Tibial nerve (tissue), 4 donors: ENCODE measurements at regions not wholly inside any gene's neighbourhood (a gene's known extent, or its start where the extent isn't known, plus 50 kb on each side); places are given as distances from the start of the nearest gene placed in this dataset.

Experiments
- DNase-seq, 2 donors: peaks; one replicate each; pipeline ENCODE4 v3.0.0-alpha.2; 2019; ENCODE audit warnings: low spot score in 2 of 2
- H3K27ac ChIP-seq, 4 donors: fragments of 200-600 bp; sonication (generic) in 3 of 4; one replicate each; pipeline ENCODE4 v1.5.1; 2017 to 2019; ENCODE audit warnings: mild to moderate bottlenecking in 1 of 4
- H3K27me3 ChIP-seq, 2 donors: fragments of 200-600 bp; sonication (generic) in 1 of 2; one replicate each; pipeline versions ENCODE4 v1.5.1 to v1.6.0; 2017 to 2019
- H3K36me3 ChIP-seq, 3 donors: fragments of 200-600 bp; sonication (generic); one replicate each; pipeline ENCODE4 v1.5.1; 2018 to 2019
- H3K4me1 ChIP-seq, 4 donors: fragments of 200-600 bp; sonication (generic) in 3 of 4; one replicate each; pipeline ENCODE4 v1.5.1; 2017 to 2019
- H3K4me3 ChIP-seq, 4 donors: fragments of 200-600 bp; sonication (generic) in 3 of 4; one replicate each; pipeline ENCODE4 v1.5.1; 2017 to 2019; ENCODE audit warnings: mild to moderate bottlenecking in 1 of 4, moderate library complexity in 1 of 4
- H3K9me3 ChIP-seq, 4 donors: fragments of 200-600 bp; sonication (generic) in 3 of 4; one replicate each; pipeline ENCODE4 v1.5.1; 2017 to 2019
- EP300 ChIP-seq, 2 donors: sonication (generic); formaldehyde crosslinking; IDR thresholded peaks; one replicate each; pipeline ENCODE4 v1.6.1; 2017; ENCODE audit warnings: antibody characterized with exemption in 2 of 2, mild to moderate bottlenecking in 1 of 2
- POLR2A ChIP-seq, 2 donors: fragments of 450-650 bp; IDR thresholded peaks; one replicate each; pipeline ENCODE4 v1.6.1; 2017; ENCODE audit warnings: antibody characterized with exemption in 2 of 2, mild to moderate bottlenecking in 2 of 2, moderate library complexity in 2 of 2
- WGBS, 2 donors: methylation state at CpG; one replicate each; pipeline ENCODE4 v1.1.5; 2018; 5-methylcytosine and 5-hydroxymethylcytosine counted together
- TF ChIP-seq, protein P1 (sequence below), 5 experiments: fragments of 200-600 bp in 3 of 5; fragments of 450-650 bp in 2 of 5; sonication (generic) in 3 of 5; IDR thresholded peaks; one replicate each; pipeline ENCODE4 v1.5.1; 2016 to 2019; ENCODE audit warnings: antibody characterized with exemption in 5 of 5, mild to moderate bottlenecking in 3 of 5, moderate library complexity in 2 of 5

DNA sequence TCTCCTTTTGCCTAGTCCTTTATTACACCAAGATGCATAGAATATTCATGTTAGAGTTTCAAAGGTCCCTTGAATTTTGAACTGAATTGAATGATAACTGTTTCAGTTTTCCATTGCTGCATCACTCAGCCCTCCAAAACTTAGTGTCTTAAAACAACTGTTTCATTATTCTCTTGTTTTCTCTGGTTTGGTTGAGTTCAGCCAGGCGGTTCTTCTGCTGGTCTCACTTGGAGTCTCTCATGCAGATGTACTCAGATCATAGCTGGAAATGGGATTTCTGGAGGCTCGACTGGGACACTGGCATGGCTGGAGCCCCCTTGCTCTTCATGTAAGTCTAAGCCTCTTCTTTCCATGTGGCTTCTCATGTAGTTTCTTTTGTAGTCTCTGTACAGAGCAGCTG, 107.2 kb upstream of the MKI67 start:
- H3K4me3 ChIP-seq: no peak overlapping the region
- no peaks in the 10 kb centered on the region for H3K27me3 ChIP-seq
- DNase-seq: no peak
- TF ChIP-seq EP300 (IDR thresholded peaks at IDR 0.05) (no peak), POLR2A (IDR thresholded peaks at IDR 0.05) (no peak)
- TF ChIP-seq, protein P1, sequence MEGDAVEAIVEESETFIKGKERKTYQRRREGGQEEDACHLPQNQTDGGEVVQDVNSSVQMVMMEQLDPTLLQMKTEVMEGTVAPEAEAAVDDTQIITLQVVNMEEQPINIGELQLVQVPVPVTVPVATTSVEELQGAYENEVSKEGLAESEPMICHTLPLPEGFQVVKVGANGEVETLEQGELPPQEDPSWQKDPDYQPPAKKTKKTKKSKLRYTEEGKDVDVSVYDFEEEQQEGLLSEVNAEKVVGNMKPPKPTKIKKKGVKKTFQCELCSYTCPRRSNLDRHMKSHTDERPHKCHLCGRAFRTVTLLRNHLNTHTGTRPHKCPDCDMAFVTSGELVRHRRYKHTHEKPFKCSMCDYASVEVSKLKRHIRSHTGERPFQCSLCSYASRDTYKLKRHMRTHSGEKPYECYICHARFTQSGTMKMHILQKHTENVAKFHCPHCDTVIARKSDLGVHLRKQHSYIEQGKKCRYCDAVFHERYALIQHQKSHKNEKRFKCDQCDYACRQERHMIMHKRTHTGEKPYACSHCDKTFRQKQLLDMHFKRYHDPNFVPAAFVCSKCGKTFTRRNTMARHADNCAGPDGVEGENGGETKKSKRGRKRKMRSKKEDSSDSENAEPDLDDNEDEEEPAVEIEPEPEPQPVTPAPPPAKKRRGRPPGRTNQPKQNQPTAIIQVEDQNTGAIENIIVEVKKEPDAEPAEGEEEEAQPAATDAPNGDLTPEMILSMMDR (IDR thresholded peaks at IDR 0.05): no peak
- no peak overlapping the region for H3K27ac ChIP-seq
- no peaks in the 10 kb centered on the region for H3K4me1 ChIP-seq
- H3K9me3 ChIP-seq: peaks cover 0 to 13% (median 0%) of the 10 kb centered on the region in 4 donors
- 79 to 93% methylated on average over 2 of the region's 2 CpGs for WGBS, 2 donors
- no peaks in the 10 kb centered on the region for H3K36me3 ChIP-seq

DNA sequence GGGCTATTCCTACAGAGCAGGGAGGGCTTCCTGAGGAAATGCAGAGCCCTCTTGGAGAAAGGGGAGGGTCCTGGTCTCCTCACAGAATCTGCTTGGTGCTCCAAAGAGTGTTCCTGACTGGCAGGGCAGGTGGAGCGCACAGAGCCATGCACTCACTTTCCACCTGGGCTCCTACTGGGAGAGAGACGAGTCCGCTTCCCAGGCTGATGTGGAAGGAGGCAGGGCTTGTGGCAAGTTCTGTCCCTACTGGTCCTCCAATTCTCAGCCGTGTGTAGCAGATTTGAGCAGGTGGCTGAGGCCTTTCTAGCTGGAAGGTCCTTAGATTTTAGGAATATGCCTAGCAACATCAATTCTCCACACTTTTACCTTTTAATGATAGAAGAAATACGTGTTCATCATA, 111.5 kb upstream of the MKI67 start:
- WGBS, 2 donors: 84% methylated on average over 4 to 5 of the region's 5 CpGs
- TF ChIP-seq, protein P1 (IDR thresholded peaks at IDR 0.05): no peak
- no peak for TF ChIP-seq EP300 (IDR thresholded peaks at IDR 0.05)
- no peak for TF ChIP-seq POLR2A (IDR thresholded peaks at IDR 0.05)

DNA sequence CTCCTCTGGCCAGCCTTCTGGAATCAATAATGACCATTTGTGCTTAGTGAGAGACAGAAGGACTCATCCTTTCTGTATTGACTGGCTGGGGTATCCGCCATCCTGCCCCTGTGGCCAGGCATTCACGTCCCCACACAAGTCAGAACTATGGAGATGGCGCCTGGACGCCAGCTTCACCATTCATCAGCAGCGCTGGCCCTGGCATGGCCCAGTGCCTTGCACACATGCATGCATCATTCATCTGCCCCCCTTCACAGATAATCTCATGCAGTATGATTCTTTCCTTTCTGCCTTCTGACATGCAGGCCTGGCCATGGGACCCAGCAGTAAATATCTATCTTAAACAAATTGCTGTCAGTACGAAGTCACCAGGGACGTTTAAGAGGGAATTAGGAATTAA, 114.8 kb upstream of the MKI67 start:
- H3K27me3 ChIP-seq: no peaks in the 10 kb centered on the region
- H3K36me3 ChIP-seq: no peaks in the 10 kb centered on the region
- no peak overlapping the region for H3K4me3 ChIP-seq
- peaks cover 0 to 3% (median 0%) of the 10 kb centered on the region in 4 donors for H3K9me3 ChIP-seq
- no peak for DNase-seq
- H3K27ac ChIP-seq: no peak overlapping the region
- WGBS, 2 donors: 84 to 90% methylated on average over 7 of the region's 7 CpGs
- TF ChIP-seq POLR2A (IDR thresholded peaks at IDR 0.05) (no peak), EP300 (IDR thresholded peaks at IDR 0.05) (no peak)
- TF ChIP-seq, protein P1 (IDR thresholded peaks at IDR 0.05): no peak
- no peaks in the 10 kb centered on the region for H3K4me1 ChIP-seq

More for the DNA sequence above, 111.5 kb upstream of the MKI67 start:
- Histone ChIP-seq H3K9me3 (peaks cover 0 to 13% (median 0%) of the 10 kb centered on the region in 4 donors), H3K4me3 (no peak overlapping the region), H3K27me3 (no peaks in the 10 kb centered on the region), H3K4me1 (no peaks in the 10 kb centered on the region), H3K36me3 (no peaks in the 10 kb centered on the region), H3K27ac (no peak overlapping the region)
- no peak for DNase-seq

DNA sequence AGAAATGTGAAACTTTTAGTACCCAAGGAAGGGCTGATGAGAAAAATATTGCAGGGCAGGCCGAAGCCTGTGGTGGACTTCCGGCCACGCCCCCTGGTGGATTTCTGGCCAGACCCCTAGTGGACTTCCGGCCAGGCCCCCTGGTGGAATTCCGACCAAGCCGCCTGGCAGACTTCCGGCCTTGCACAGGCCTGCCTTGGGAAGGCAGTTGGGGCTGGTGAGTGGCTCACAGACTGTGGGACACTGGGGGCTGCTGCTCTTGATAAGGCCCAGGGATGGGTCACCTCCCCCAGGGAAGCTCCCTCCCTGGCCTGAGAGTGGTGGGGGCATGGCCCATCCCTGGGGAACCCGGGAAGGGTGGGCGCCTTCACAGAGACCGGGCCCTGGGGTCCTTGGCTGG, 116.4 kb upstream of the MKI67 start:
- WGBS, 2 donors: 57 to 61% methylated on average over 7 to 10 of the region's 10 CpGs
- H3K27me3 ChIP-seq: no peaks in the 10 kb centered on the region
- TF ChIP-seq POLR2A (IDR thresholded peaks at IDR 0.05) (no peak), EP300 (IDR thresholded peaks at IDR 0.05) (no peak)
- TF ChIP-seq, protein P1 (IDR thresholded peaks at IDR 0.05): no peak

DNA sequence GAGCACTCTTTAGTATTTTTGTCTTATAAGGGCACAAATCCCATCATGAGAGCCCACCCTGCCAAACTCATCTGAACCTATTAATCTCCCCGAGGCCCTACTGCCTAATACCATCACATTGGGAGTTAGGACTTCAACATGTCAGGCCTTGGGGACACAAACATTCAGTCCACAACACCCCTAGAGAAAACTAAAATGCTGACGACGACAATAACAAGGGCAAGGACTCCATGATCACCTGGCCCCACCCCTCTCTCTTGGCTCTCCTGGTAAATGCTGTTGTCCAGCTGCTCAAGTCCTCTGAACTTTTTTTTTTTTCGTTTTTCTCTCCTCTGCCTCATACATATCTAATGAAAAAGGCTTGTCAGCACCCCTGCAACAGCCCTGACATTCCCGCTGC, 118.8 kb upstream of the MKI67 start:
- DNase-seq: no peak
- no peaks in the 10 kb centered on the region for H3K36me3 ChIP-seq
- 85 to 92% methylated on average over 5 of the region's 5 CpGs for WGBS, 2 donors
- H3K27ac ChIP-seq: no peak overlapping the region
- TF ChIP-seq POLR2A (IDR thresholded peaks at IDR 0.05): no peak
- no peak for TF ChIP-seq EP300 (IDR thresholded peaks at IDR 0.05)
- TF ChIP-seq, protein P1 (IDR thresholded peaks at IDR 0.05): no peak
- no peaks in the 10 kb centered on the region for H3K4me1 ChIP-seq
- no peak overlapping the region for H3K4me3 ChIP-seq
- no peaks in the 10 kb centered on the region for H3K27me3 ChIP-seq
- H3K9me3 ChIP-seq: peaks cover 0 to 3% (median 0%) of the 10 kb centered on the region in 4 donors

More for the DNA sequence above, 116.4 kb upstream of the MKI67 start:
- Histone ChIP-seq H3K27ac (no peak overlapping the region), H3K4me3 (no peak overlapping the region), H3K36me3 (no peaks in the 10 kb centered on the region), H3K9me3 (peaks cover 0 to 3% (median 0%) of the 10 kb centered on the region in 4 donors), H3K4me1 (no peaks in the 10 kb centered on the region)
- DNase-seq: no peak
